Fibroblast of mammary gland (primary cell): ENCODE measurements at regions not wholly inside any gene's neighbourhood (a gene's known extent, or its start where the extent isn't known, plus 50 kb on each side); places are given as distances from the start of the nearest gene placed in this dataset.

Experiments used
- DNase-seq: peaks from one replicate; pipeline ENCODE4 v3.0.0-alpha.2; 2010; ENCODE audit warnings: low read depth
- H3K4me3 ChIP-seq: 2 replicates; pipeline ENCODE4 v1.5.1; 2011; ENCODE audit warnings: low read depth, mild to moderate bottlenecking, low read length, moderate library complexity; ENCODE audit not compliant: control insufficient read depth
- TF ChIP-seq, protein P1 (sequence below): conservative IDR thresholded peaks from 2 replicates; pipeline ENCODE4 v1.5.1; 2011; ENCODE audit warnings: low read depth, low read length, inconsistent platforms; ENCODE audit not compliant: control insufficient read depth, insufficient read depth

DNA sequence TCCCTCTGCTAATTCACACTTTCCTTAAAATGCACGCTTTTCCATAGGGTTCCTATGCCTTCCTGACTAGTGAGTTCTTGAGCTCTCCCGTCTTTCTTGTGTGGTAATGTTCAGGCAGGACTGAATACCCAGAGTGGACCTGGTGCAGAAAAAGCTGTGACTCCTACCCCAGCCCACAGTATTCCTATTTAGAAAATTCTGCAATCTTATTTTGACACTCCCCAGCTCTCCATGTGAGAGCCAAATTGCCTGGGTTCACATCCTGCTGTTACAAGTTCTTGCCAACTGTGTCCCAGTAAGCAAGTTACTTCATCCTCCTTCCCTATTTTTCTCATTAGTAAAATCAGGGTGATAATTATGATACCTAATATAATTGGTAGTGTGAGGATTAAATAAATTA is 290.8 kb upstream of the SLCO3A1 start:
- no peak overlapping the region for H3K4me3 ChIP-seq
- TF ChIP-seq, protein P1, sequence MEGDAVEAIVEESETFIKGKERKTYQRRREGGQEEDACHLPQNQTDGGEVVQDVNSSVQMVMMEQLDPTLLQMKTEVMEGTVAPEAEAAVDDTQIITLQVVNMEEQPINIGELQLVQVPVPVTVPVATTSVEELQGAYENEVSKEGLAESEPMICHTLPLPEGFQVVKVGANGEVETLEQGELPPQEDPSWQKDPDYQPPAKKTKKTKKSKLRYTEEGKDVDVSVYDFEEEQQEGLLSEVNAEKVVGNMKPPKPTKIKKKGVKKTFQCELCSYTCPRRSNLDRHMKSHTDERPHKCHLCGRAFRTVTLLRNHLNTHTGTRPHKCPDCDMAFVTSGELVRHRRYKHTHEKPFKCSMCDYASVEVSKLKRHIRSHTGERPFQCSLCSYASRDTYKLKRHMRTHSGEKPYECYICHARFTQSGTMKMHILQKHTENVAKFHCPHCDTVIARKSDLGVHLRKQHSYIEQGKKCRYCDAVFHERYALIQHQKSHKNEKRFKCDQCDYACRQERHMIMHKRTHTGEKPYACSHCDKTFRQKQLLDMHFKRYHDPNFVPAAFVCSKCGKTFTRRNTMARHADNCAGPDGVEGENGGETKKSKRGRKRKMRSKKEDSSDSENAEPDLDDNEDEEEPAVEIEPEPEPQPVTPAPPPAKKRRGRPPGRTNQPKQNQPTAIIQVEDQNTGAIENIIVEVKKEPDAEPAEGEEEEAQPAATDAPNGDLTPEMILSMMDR = no peak
- DNase-seq = no peak

DNA sequence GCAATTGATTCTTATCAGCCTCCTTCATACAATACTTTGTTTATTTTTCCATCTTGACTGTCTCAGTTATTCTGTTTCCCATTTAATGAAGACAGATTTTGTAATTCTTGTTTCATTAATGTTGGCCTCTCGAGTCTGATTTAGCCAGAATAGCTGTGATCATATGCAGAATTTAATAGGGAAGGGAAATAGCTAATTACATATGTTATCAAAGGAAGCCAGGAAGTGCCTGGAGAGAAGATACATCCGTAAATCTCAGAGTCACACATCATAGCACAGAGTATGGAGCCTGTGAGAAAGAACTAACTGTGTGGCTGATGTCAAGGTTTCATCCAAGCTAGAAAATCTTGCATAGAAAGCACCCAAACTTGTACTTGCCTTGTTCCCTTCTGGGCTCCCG is 288.9 kb upstream of the SLCO3A1 start:
- no peak overlapping the region for H3K4me3 ChIP-seq
- DNase-seq = no peak
- TF ChIP-seq, protein P1 = no peak

DNA sequence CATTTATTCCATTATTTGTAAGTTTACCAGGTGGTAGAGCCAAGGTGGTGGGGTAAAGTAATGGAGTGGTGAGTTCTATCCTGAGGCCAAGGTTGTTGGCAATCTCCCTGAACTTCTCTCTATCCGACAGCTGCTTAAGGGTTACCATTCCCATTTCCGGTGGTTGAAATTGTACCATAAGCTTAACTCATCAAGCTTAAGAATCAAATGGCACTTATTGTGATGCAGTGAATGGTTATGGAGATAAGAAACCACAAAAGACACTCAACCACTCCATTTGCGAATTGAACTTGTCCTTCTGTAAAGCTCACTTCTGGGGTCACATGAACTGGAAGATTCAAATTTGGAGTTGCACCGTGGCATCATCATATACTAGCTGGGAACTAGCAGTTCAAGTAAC is 287.4 kb upstream of the SLCO3A1 start:
- TF ChIP-seq, protein P1 = no peak
- no peak for DNase-seq

DNA sequence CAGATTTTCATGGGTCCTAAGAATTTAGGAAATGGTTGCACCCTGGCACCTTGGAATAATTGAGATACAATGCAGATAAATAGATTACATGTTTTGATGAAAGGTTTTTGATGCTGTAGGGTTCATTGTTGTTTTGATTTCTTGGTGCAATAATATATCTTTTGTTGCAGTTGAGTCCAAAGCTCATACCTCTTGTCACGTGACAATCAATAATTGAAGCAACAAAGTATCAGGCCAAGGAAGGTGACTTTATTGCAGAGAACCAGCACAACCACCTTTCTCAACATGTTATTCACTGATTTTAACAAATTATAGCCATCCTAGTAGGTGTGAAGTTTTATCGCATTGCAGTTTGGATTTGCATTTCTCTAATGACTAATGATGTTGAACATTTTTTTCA is 285.5 kb upstream of the SLCO3A1 start:
- no peak for DNase-seq
- H3K4me3 ChIP-seq = no peak overlapping the region
- TF ChIP-seq, protein P1 = no peak

More for the DNA sequence above, 287.4 kb upstream of the SLCO3A1 start:
- H3K4me3 ChIP-seq = no peak overlapping the region

DNA sequence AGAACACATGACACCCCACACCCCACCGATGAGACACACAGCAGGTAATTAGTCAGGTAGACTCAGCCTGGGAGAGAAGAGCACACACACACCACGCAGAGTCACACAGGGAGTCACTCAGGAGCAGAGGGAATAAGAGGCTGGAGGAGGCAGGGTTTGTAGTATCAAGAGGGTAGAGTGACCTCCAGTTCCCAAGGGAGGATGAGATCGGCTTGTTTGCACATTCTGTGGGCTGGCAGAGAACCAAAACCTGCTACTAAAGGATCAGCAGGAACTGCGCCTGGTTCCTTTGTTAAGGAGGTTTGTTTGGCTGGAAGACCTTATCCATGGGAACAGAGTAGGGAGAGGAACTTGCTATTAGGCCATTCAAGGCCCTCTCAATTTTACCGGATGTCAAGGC is 281.4 kb upstream of the SLCO3A1 start:
- peak; percentile 86 for DNase-seq
- H3K4me3 ChIP-seq = no peak overlapping the region
- TF ChIP-seq, protein P1 = no peak

DNA sequence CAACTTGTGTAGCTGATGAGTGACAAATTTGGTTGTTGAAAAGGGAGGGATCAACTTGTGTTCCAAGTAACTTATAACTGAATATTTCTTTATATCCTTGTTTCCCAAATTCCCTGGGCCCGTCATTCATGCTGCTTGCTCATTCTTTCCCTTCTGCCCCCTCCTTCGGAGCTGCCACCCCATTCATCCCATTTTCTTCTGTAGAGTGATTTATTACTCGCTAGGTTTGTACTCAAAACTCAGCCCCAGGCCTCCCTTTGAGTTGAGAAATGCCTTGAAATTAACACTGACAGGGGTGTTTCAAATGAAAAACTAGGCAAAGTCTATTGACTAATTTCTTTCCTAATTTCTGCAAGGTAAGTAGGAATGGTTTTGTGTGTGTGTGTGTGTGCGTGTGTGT is 277.4 kb upstream of the SLCO3A1 start:
- TF ChIP-seq, protein P1 = no peak
- no peak for DNase-seq

DNA sequence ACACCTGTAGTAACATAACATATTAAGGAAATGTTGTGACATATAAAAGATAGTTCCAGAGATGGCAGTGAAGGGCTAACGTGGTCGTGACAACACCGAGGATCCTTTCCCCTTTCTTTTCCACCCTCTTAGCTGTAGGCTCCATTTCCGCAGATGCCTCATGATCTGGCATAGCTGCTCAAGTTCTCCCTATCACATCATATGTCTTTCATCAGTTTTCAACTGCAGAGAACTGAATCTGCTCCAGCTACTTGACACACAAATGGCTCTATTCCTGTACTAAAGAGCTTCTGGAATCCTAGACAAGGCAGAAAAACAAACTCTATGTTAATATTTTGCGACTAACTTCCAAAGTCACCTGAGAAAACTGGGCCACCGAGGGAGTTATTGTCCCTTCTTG is 275.0 kb upstream of the SLCO3A1 start:
- TF ChIP-seq, protein P1 = no peak
- DNase-seq = peak; percentile 16
- H3K4me3 ChIP-seq = no peak overlapping the region

More for the DNA sequence above, 277.4 kb upstream of the SLCO3A1 start:
- H3K4me3 ChIP-seq = no peak overlapping the region
